ENCODE measurements at regions not wholly inside any gene's neighbourhood (a gene's known extent, or its start where the extent isn't known, plus 50 kb on each side); places are given as distances from the start of the nearest gene placed in this dataset.

DNA sequence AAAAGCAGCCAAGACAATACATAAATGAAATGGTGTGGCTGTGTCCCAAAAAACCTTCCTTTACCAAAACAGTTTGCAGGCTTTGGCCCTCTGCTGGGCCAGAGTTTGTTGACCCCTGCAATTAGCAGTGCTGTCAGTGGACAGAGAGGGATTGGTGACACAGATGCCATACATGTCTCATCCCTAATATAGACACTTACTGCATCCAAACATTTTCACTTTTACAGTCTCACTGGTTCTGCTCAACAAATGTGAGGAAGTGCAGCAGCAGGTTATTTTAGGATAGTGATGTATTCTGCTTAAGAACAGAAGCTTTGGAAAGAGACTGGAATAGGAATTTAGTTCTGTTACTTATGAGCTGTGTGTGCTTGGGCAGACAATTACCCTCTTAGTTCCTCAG is 462.8 kb upstream of the LRRC7 start:
- TF ChIP-seq, protein P1, sequence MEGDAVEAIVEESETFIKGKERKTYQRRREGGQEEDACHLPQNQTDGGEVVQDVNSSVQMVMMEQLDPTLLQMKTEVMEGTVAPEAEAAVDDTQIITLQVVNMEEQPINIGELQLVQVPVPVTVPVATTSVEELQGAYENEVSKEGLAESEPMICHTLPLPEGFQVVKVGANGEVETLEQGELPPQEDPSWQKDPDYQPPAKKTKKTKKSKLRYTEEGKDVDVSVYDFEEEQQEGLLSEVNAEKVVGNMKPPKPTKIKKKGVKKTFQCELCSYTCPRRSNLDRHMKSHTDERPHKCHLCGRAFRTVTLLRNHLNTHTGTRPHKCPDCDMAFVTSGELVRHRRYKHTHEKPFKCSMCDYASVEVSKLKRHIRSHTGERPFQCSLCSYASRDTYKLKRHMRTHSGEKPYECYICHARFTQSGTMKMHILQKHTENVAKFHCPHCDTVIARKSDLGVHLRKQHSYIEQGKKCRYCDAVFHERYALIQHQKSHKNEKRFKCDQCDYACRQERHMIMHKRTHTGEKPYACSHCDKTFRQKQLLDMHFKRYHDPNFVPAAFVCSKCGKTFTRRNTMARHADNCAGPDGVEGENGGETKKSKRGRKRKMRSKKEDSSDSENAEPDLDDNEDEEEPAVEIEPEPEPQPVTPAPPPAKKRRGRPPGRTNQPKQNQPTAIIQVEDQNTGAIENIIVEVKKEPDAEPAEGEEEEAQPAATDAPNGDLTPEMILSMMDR (IDR thresholded peaks at IDR 0.05 in 4 of 5, conservative IDR thresholded peaks at IDR 0.05 in 1 of 5), result no peak
- TF ChIP-seq POLR2A (IDR thresholded peaks at IDR 0.05), result no peak

All from gastrocnemius medialis (tissue), 4 donors.